GM12878 (cell line): ENCODE measurements at regions not wholly inside any gene's neighbourhood (a gene's known extent, or its start where the extent isn't known, plus 50 kb on each side); places are given as distances from the start of the nearest gene placed in this dataset.

Source experiments
- ATAC-seq: fragments of 200-7000 bp; cut with Tn5 transposase; 3 replicates; pipeline ENCODE4 v1.9.1; 2020; ENCODE audit warnings: mild to moderate bottlenecking, moderate library complexity
- BruUV-seq: library from RNA; stranded (reverse); fragments of 400-500 nt; replicated peaks from 2 replicates; lab custom pipeline; 2021; lab: Mats Ljungman, UMichigan
- CTCF ChIA-PET: fragments of 300-600 bp; sonication (Branson Sonifier 250); formaldehyde crosslinking; extraction: SDS; loops from one replicate; lab custom pipeline; 2021; ENCODE audit warnings: inconsistent platforms; lab: Yijun Ruan, JAX
- POLR2A ChIA-PET: fragments of 350-600 bp; formaldehyde crosslinking; extraction: SDS; loops from one replicate; lab custom pipeline; 2021; ENCODE audit warnings: inconsistent platforms; lab: Charles Lee
- RAD21 ChIA-PET: fragments of 300-600 bp; sonication (Branson Sonifier 250); formaldehyde crosslinking; loops from one replicate; lab custom pipeline; 2023; ENCODE audit warnings: antibody characterized with exemption; ENCODE audit not compliant: unreplicated experiment; lab: Charles Lee
- SMC1A ChIA-PET: fragments of 300-600 bp; sonication (Branson Sonifier 250); formaldehyde crosslinking; loops from one replicate; lab custom pipeline; 2023; ENCODE audit not compliant: unreplicated experiment, uncharacterized antibody; lab: Charles Lee
- DNase-seq: peaks from one replicate; pipeline ENCODE4 v3.0.0-alpha.2; 2011; ENCODE audit warnings: low read depth, low spot score
- FAIRE-seq: peaks from 3 replicates; lab custom pipeline; 2011; peaks lifted over from hg19 to GRCh38; lab: Jason Lieb, UNC
- H2AFZ ChIP-seq: 2 replicates; pipeline ENCODE4 v1.6.0; 2011; ENCODE audit warnings: low read depth, low read length, control low read depth; ENCODE audit not compliant: control insufficient read depth
- H3K27ac ChIP-seq: 2 replicates; pipeline ENCODE4 v1.5.1; 2011; ENCODE audit warnings: control low read depth; ENCODE audit not compliant: control insufficient read depth, insufficient read depth
- H3K27me3 ChIP-seq, 2 experiments: replicated peaks in 1 of 2; 2 replicates each; pipeline versions ENCODE4 v1.6.0 to v1.6.1; 2011; ENCODE audit warnings: low read length in 1 of 2; ENCODE audit not compliant: control insufficient read depth in 2 of 2, insufficient read depth in 2 of 2
- H3K36me3 ChIP-seq, 2 experiments: 2 replicates each; pipeline ENCODE4 v1.5.1; 2011; ENCODE audit warnings: low read length in 1 of 2; ENCODE audit not compliant: control insufficient read depth in 2 of 2, insufficient read depth in 2 of 2
- H3K4me1 ChIP-seq: 2 replicates; pipeline ENCODE4 v1.6.1; 2011; ENCODE audit warnings: mild to moderate bottlenecking, low read length, moderate library complexity, mixed read lengths; ENCODE audit not compliant: control insufficient read depth, insufficient read depth
- H3K4me2 ChIP-seq: 2 replicates; pipeline ENCODE4 v1.6.0; 2011; ENCODE audit warnings: control low read depth; ENCODE audit not compliant: control insufficient read depth, insufficient read depth
- H3K4me3 ChIP-seq: fragments of 200-600 bp; sonication (generic); 2 replicates; pipeline ENCODE4 v1.5.1; 2016
- H3K79me2 ChIP-seq: 2 replicates; pipeline ENCODE4 v1.6.0; 2011; ENCODE audit warnings: low read length; ENCODE audit not compliant: control insufficient read depth, insufficient read depth
- H3K9ac ChIP-seq: 2 replicates; pipeline ENCODE4 v1.8.0; 2011; ENCODE audit warnings: low read length, control low read depth, mixed read lengths; ENCODE audit not compliant: control insufficient read depth, insufficient read depth
- H3K9me3 ChIP-seq: replicated peaks from 3 replicates; pipeline ENCODE4 v1.5.1; 2011; ENCODE audit warnings: mild to moderate bottlenecking, low read length; ENCODE audit not compliant: control insufficient read depth, insufficient read depth
- H4K20me1 ChIP-seq: 2 replicates; pipeline ENCODE4 v1.6.0; 2011; ENCODE audit not compliant: control insufficient read depth, insufficient read depth
- BMI1 ChIP-seq: fragments of 450-650 bp; IDR thresholded peaks from 2 replicates; pipeline ENCODE4 v1.6.1; 2016; ENCODE audit warnings: mild to moderate bottlenecking, moderate library complexity, borderline replicate concordance
- LARP7 ChIP-seq: fragments of 450-650 bp; IDR thresholded peaks from 2 replicates; pipeline ENCODE4 v1.6.1; 2017; ENCODE audit warnings: mild to moderate bottlenecking
- MXI1 ChIP-seq: fragments of 150-350 bp; IDR thresholded peaks from 2 replicates; pipeline ENCODE4 v1.6.1; 2011; ENCODE audit warnings: low read depth, mild to moderate bottlenecking, inconsistent platforms, low read length, improper control_type of control experiment
- PAX5 ChIP-seq: IDR thresholded peaks from 2 replicates; pipeline ENCODE4 v1.6.1; 2011; ENCODE audit warnings: low read depth, low read length, borderline replicate concordance
- PRDM15 ChIP-seq: fragments of 450-650 bp; formaldehyde crosslinking; IDR thresholded peaks from 2 replicates; pipeline ENCODE4 v1.4.0; 2020; ENCODE audit warnings: mild to moderate bottlenecking, moderate library complexity
- RAD21 ChIP-seq: IDR thresholded peaks from 2 replicates; pipeline ENCODE4 v1.6.1; 2011; ENCODE audit warnings: mild to moderate bottlenecking, low read depth, low read length, moderate library complexity; ENCODE audit not compliant: insufficient read depth
- RELB ChIP-seq: fragments of 450-650 bp; IDR thresholded peaks from 2 replicates; pipeline ENCODE4 v1.6.1; 2017; ENCODE audit warnings: low read depth, mild to moderate bottlenecking, moderate library complexity
- ZNF274 ChIP-seq: IDR thresholded peaks from one replicate; pipeline ENCODE4 v1.8.0; 2011; ENCODE audit not compliant: insufficient read length, insufficient read depth
- WGBS: methylation state at CpG from one replicate; pipeline ENCODE4 v1.1.6; 2016; ENCODE audit warnings: low lambda C conversion rate; ENCODE audit not compliant: insufficient replicate concordance, insufficient coverage; ENCODE audit errors: missing lambda C conversion rate; 5-methylcytosine and 5-hydroxymethylcytosine counted together
- in situ Hi-C: fragments of 300-500 bp; cut with MboI; formaldehyde crosslinking; loops from 9 replicates; pipeline ENCODE4 v1.14.3; 2018; ENCODE audit warnings: mixed read lengths
- intact Hi-C: fragments of 100-400 bp; cut with micrococcal nuclease; formaldehyde crosslinking; loops from one replicate; pipeline ENCODE4 v1.14.2; 2022; ENCODE audit not compliant: unreplicated experiment

GRCh38 chrX:43522582-43522981 lies 133.5 kb upstream of the MAOA start:
- ChIA-PET RAD21 (no interaction called here), POLR2A (no interaction called here)

GRCh38 chrX:43525901-43526610 lies 130.0 kb upstream of the MAOA start:
- intact Hi-C loops (no loop called here), in situ Hi-C loops (no loop called here)
- SMC1A ChIA-PET: interaction anchor here (1.9 kb wide), 1 partner anchor 9 kb away, joined by 8 read pairs; no protein-coding TSS in a partner anchor
- CTCF ChIA-PET: interaction anchor here (1.3 kb wide), 1 partner anchor 11 kb away, joined by 4 read pairs; no protein-coding TSS in a partner anchor
- no peaks in the 10 kb centered on the region for H3K27me3 ChIP-seq
- H4K20me1 ChIP-seq: no peaks in the 10 kb centered on the region
- H3K4me1 ChIP-seq: no peaks in the 10 kb centered on the region
- WGBS: 27% methylated on average over 4 of the region's 5 CpGs
- no peaks in the 10 kb centered on the region for H3K9me3 ChIP-seq
- H2AFZ ChIP-seq: no peak overlapping the region
- POLR2A ChIA-PET: interaction anchor here (0.7 kb wide), 1 partner anchor 74 kb away, joined by 3 read pairs; no protein-coding TSS in a partner anchor
- BruUV-seq: no TSS peak
- no peak overlapping the region for H3K4me2 ChIP-seq
- FAIRE-seq: no peak
- H3K9ac ChIP-seq: no peak overlapping the region
- H3K79me2 ChIP-seq: no peaks in the 10 kb centered on the region
- no peaks in the 10 kb centered on the region for H3K36me3 ChIP-seq
- H3K4me3 ChIP-seq: no peak overlapping the region
- RAD21 ChIA-PET: interaction anchor here (1.6 kb wide), 1 partner anchor 9 kb away, joined by 3 read pairs; no protein-coding TSS in a partner anchor
- no peak for ATAC-seq
- no peak for DNase-seq
- H3K27ac ChIP-seq: no peak overlapping the region
- TF ChIP-seq LARP7 (no peak), MXI1 (no peak), PRDM15 (CRISPR knock-in tag) (no peak), BMI1 (no peak), RELB (no peak), PAX5 (no peak)

More at GRCh38 chrX:43522582-43522981, 133.5 kb upstream of the MAOA start:
- Histone ChIP-seq H3K4me3 (no peak overlapping the region), H3K27me3 (no peaks in the 10 kb centered on the region), H3K27ac (no peak overlapping the region), H2AFZ (no peak overlapping the region), H3K9me3 (no peaks in the 10 kb centered on the region), H4K20me1 (no peaks in the 10 kb centered on the region), H3K9ac (no peak overlapping the region), H3K36me3 (no peaks in the 10 kb centered on the region), H3K4me2 (no peak overlapping the region), H3K79me2 (no peaks in the 10 kb centered on the region), H3K4me1 (no peaks in the 10 kb centered on the region)
- DNase-seq: no peak
- no peak for FAIRE-seq
- TF ChIP-seq ZNF274 (no peak), RAD21 (no peak)
- in situ Hi-C loops (no loop called here), intact Hi-C loops (no loop called here)
- 41% methylated on average over 3 of the region's 3 CpGs for WGBS
- no TSS peak for BruUV-seq
- ChIA-PET CTCF (interaction anchor here (0.6 to 1.1 kb wide), 2 partner anchors 11 to 253 kb away, joined by 3 read pairs; no protein-coding TSS in a partner anchor), SMC1A (no interaction called here)
- no peak for ATAC-seq
